ENCODE measurements at regions not wholly inside any gene's neighbourhood (a gene's known extent, or its start where the extent isn't known, plus 50 kb on each side); places are given as distances from the start of the nearest gene placed in this dataset.

DNA sequence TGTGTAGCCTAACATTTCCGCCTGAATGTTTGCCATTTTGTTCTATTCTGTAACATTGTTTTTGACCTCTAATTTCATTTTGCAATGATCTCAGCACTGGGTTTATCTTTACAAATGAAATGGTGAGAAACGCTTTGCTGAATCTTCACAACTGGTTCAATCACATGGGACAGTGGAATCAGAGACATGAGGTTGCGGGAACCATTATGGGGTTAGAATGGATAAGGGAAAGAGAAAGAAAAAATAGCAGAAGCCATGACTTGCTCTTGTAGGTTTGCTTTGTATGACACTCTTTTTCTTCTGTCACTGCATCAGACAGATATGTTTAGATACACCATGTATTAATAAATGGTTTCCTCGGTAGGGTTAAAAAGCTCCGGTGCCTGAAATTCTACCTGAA lies 114.3 kb upstream of the PELI1 start:
- TF ChIP-seq, protein P1, sequence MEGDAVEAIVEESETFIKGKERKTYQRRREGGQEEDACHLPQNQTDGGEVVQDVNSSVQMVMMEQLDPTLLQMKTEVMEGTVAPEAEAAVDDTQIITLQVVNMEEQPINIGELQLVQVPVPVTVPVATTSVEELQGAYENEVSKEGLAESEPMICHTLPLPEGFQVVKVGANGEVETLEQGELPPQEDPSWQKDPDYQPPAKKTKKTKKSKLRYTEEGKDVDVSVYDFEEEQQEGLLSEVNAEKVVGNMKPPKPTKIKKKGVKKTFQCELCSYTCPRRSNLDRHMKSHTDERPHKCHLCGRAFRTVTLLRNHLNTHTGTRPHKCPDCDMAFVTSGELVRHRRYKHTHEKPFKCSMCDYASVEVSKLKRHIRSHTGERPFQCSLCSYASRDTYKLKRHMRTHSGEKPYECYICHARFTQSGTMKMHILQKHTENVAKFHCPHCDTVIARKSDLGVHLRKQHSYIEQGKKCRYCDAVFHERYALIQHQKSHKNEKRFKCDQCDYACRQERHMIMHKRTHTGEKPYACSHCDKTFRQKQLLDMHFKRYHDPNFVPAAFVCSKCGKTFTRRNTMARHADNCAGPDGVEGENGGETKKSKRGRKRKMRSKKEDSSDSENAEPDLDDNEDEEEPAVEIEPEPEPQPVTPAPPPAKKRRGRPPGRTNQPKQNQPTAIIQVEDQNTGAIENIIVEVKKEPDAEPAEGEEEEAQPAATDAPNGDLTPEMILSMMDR (IDR thresholded peaks at IDR 0.05; ENCODE audit: insufficient read depth, low read length, poor library complexity, severe bottlenecking): no peak
- no peaks in the 10 kb centered on the region for H3K27me3 ChIP-seq (replicated peaks; ENCODE audit: control insufficient read depth, insufficient read depth, low read length)
- DNase-seq (ENCODE audit: extremely low read depth, insufficient read length): no peak
- no peak overlapping the region for H3K4me3 ChIP-seq (replicated peaks; ENCODE audit: low read depth, low read length)
- no peaks in the 10 kb centered on the region for H3K36me3 ChIP-seq (ENCODE audit: control insufficient read depth, insufficient read depth, low read length)

DNA sequence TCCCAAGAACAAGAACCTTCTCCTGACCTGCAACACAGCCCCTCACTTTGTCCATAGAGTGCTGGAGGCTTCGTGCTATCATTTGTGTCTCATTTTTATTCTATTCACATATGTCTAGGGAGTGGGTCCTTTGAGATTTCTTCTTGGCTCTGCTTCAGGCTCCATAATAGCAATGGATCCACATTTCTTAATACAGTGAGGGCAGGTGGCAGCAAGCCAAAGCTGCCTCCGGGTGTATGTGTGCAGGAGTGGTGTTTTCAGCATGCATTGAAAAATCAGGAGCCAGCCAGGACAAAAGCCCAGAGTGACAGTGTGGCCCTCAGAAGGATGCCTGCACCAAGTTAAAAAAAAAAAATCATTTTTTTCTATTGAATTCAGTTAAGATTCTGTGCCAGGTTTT lies 115.1 kb upstream of the PELI1 start:
- TF ChIP-seq, protein P1 (IDR thresholded peaks at IDR 0.05; ENCODE audit: insufficient read depth, low read length, poor library complexity, severe bottlenecking): no peak
- Histone ChIP-seq H3K4me3 (replicated peaks; ENCODE audit: low read depth, low read length) (no peak overlapping the region), H3K27me3 (replicated peaks; ENCODE audit: control insufficient read depth, insufficient read depth, low read length) (no peaks in the 10 kb centered on the region), H3K36me3 (ENCODE audit: control insufficient read depth, insufficient read depth, low read length) (no peaks in the 10 kb centered on the region)
- no peak for DNase-seq (ENCODE audit: extremely low read depth, insufficient read length)

DNA sequence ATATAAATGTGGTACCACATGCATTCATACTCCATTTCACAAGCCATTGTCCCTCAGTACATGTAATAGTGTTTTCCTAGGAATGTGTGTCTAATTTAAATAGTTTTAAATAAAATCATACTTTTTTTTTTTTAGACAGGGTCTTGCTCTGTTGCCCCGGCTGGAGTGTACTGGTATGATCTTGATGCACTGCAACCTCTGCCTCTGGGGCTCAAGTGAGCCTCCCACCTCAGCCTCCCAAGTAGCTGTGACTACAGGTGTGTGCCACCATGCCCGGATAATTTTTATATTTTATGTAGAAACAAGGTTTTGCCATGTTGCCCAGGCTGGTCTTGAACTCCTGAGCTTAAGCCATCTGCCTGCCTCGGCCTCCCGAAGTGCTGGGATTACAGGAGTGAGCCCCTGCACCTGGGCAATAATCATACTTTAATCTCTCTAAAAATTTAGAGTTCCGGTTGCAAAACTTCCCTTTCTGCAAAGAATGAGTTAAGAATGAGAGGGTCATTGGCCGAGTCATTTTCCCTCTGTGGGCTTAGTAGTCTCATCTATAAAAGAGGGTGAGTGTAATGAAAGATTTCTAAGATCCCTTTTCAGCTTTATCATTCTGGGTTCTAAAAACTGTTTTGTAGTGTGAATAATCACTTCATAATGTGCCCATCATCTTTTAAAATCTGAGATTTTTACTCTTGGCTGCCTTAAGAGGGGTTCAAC lies 116.0 kb upstream of the PELI1 start:
- TF ChIP-seq, protein P1 (IDR thresholded peaks at IDR 0.05; ENCODE audit: insufficient read depth, low read length, poor library complexity, severe bottlenecking): no peak
- no peaks in the 10 kb centered on the region for H3K27me3 ChIP-seq (replicated peaks; ENCODE audit: control insufficient read depth, insufficient read depth, low read length)
- no peak overlapping the region for H3K4me3 ChIP-seq (replicated peaks; ENCODE audit: low read depth, low read length)
- DNase-seq (ENCODE audit: extremely low read depth, insufficient read length): no peak
- H3K36me3 ChIP-seq (ENCODE audit: control insufficient read depth, insufficient read depth, low read length): no peaks in the 10 kb centered on the region

DNA sequence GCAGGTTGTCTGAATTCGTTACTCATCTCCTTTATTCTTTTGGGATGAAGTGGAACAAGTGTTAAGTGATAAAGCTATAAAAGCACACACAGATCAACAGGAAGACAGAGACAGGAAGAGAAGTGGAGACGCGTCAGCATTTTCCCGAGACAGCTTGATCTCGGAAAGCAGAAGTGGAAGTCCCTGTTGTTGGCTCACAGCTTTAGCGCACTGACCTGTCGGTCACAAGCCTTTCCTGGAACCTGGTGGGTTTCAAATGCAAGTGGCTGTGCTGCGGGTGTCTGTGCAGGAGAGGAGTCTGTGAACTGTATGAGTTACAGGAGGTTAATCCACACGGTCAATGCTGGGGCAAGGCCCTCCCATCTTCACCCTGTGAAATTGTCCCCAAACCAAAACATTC lies 116.6 kb upstream of the PELI1 start:
- Histone ChIP-seq H3K27me3 (replicated peaks; ENCODE audit: control insufficient read depth, insufficient read depth, low read length) (no peaks in the 10 kb centered on the region), H3K36me3 (ENCODE audit: control insufficient read depth, insufficient read depth, low read length) (no peaks in the 10 kb centered on the region), H3K4me3 (replicated peaks; ENCODE audit: low read depth, low read length) (no peak overlapping the region; the same call in 1 of the 2 replicates)
- TF ChIP-seq, protein P1 (IDR thresholded peaks at IDR 0.05; ENCODE audit: insufficient read depth, low read length, poor library complexity, severe bottlenecking): no peak
- DNase-seq (ENCODE audit: extremely low read depth, insufficient read length): peak; percentile 58

DNA sequence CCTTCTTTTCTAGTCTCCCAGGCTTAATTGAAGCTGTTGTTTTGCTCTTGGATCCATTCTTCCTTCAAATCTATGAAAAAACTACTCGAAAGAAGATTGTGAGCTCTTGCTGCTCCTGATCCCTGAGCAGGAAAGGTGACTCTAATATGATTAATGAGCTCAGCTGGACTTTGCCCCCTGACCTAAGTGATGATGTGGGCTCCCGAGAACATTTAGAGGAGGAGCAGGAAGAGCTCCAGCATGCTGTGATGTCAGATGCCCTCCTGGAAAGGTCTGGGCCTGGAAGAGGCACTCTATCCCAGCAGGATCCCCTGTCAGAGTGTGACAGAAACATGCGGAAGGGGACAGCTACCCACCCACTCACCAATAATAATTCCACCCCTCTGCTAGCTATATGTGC lies 117.9 kb upstream of the PELI1 start:
- H3K36me3 ChIP-seq (ENCODE audit: control insufficient read depth, insufficient read depth, low read length): no peaks in the 10 kb centered on the region
- no peak overlapping the region for H3K4me3 ChIP-seq (replicated peaks; ENCODE audit: low read depth, low read length)
- no peak for DNase-seq (ENCODE audit: extremely low read depth, insufficient read length)
- TF ChIP-seq, protein P1 (IDR thresholded peaks at IDR 0.05; ENCODE audit: insufficient read depth, low read length, poor library complexity, severe bottlenecking): no peak
- H3K27me3 ChIP-seq (replicated peaks; ENCODE audit: control insufficient read depth, insufficient read depth, low read length): no peaks in the 10 kb centered on the region

DNA sequence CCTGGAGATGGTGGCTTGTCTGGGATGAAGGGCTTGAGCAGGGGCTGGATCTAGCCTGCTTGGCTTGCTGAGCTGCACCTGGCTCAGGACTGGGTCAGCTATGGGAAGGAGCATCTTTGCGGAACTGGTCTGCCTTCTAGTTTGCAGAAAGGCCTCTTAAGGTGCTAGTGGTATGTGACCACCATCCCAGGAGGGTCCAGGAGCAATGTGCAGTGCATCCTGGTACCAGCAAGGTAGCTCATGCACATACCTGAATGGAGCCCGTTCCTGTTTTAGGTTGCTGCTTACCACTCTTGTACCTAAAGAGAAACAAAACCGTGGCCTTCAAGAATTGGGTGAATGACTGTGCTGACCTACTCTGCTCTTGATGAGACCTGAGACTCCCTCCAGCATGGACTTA lies 118.6 kb upstream of the PELI1 start:
- no peak overlapping the region for H3K4me3 ChIP-seq (replicated peaks; ENCODE audit: low read depth, low read length)
- TF ChIP-seq, protein P1 (IDR thresholded peaks at IDR 0.05; ENCODE audit: insufficient read depth, low read length, poor library complexity, severe bottlenecking): no peak
- H3K27me3 ChIP-seq (replicated peaks; ENCODE audit: control insufficient read depth, insufficient read depth, low read length): no peaks in the 10 kb centered on the region
- DNase-seq (ENCODE audit: extremely low read depth, insufficient read length): no peak
- no peaks in the 10 kb centered on the region for H3K36me3 ChIP-seq (ENCODE audit: control insufficient read depth, insufficient read depth, low read length)

All from GM06990 (cell line).